ENCODE measurements at regions not wholly inside any gene's neighbourhood (a gene's known extent, or its start where the extent isn't known, plus 50 kb on each side); places are given as distances from the start of the nearest gene placed in this dataset.

- TF ChIP-seq CTCF (IDR thresholded peaks at IDR 0.05), result no peak
- no peak for TF ChIP-seq POLR2A (IDR thresholded peaks at IDR 0.05)
Measured at GRCh38 chr2:4139316-4139715, 435.9 kb downstream of the DCDC2C start.

Data from breast epithelium (tissue), 3 donors.